ENCODE measurements at regions not wholly inside any gene's neighbourhood (a gene's known extent, or its start where the extent isn't known, plus 50 kb on each side); places are given as distances from the start of the nearest gene placed in this dataset.

GRCh38 chr12:125463386-125463785 is 398.2 kb downstream of the AACS start:
- no peak for TF ChIP-seq CTCF (IDR thresholded peaks at IDR 0.05; ENCODE audit: insufficient read depth, low read length, poor library complexity, severe bottlenecking)
- TF ChIP-seq EZH2phosphoT487 (conservative IDR thresholded peaks at IDR 0.05; ENCODE audit: low read length) = no peak
